Neural progenitor cell (in vitro differentiated cells): ENCODE measurements at regions not wholly inside any gene's neighbourhood (a gene's known extent, or its start where the extent isn't known, plus 50 kb on each side); places are given as distances from the start of the nearest gene placed in this dataset.

Source experiments
- EZH2 ChIP-seq: fragments of 200-600 bp; sonication (generic); IDR thresholded peaks from 2 replicates; pipeline ENCODE4 v1.6.1; 2017; ENCODE audit warnings: antibody characterized with exemption, mild to moderate bottlenecking, moderate library complexity
- EZH2phosphoT487 ChIP-seq: fragments of 200-600 bp; sonication (generic); IDR thresholded peaks from 2 replicates; pipeline ENCODE4 v1.6.1; 2017; ENCODE audit warnings: antibody characterized with exemption
- TF ChIP-seq, protein P1 (sequence below): fragments of 200-600 bp; sonication (generic); IDR thresholded peaks from 2 replicates; pipeline ENCODE4 v1.5.1; 2017; ENCODE audit warnings: antibody characterized with exemption, mild to moderate bottlenecking

GRCh38 chrX:99413317-99413716 lies 996.8 kb downstream of the PCDH19 start:
- TF ChIP-seq, protein P1, sequence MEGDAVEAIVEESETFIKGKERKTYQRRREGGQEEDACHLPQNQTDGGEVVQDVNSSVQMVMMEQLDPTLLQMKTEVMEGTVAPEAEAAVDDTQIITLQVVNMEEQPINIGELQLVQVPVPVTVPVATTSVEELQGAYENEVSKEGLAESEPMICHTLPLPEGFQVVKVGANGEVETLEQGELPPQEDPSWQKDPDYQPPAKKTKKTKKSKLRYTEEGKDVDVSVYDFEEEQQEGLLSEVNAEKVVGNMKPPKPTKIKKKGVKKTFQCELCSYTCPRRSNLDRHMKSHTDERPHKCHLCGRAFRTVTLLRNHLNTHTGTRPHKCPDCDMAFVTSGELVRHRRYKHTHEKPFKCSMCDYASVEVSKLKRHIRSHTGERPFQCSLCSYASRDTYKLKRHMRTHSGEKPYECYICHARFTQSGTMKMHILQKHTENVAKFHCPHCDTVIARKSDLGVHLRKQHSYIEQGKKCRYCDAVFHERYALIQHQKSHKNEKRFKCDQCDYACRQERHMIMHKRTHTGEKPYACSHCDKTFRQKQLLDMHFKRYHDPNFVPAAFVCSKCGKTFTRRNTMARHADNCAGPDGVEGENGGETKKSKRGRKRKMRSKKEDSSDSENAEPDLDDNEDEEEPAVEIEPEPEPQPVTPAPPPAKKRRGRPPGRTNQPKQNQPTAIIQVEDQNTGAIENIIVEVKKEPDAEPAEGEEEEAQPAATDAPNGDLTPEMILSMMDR = no peak
- TF ChIP-seq EZH2 (no peak), EZH2phosphoT487 (no peak)
